NCI-H1694 (cell line): ENCODE measurements at regions not wholly inside any gene's neighbourhood (a gene's known extent, or its start where the extent isn't known, plus 50 kb on each side); places are given as distances from the start of the nearest gene placed in this dataset.
A peak's percentile ranks its signal among the peaks of the same experiment; 100 is the strongest.
"Not testable (repeated sequence)": the region's sequence is repeated elsewhere in the genome, so short reads cannot be mapped to it uniquely, and the experiment has no call there.

ENCODE experiments used
- DNase-seq: peaks from one replicate; lab custom pipeline; 2025; lab: John Stamatoyannopoulos, UW

DNA sequence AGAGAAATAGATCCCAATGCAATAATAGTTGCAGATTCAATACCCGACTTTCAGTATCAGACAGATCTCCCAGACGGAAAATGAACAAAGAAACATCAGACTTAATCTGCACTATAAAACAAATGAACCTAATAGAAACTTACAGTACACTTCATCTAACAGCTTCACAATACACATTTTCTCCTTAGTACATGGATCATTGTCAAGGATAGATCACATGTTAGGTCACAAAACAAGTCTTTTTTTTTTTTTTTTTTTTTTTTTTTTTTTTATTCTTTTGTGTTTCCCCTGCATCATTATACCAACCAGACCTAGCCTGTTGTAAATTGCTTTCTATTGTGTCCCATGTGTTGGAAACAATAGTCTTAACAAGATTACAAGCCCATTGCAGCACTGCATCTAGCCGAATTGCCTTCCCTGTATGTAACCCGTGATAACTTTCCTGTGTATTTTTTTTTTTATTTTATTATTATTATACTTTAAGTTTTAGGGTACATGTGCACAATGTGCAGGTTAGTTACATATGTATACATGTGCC is 134.0 kb upstream of the MAD2L1 start:
- not testable (repeated sequence) for DNase-seq

- no peak for DNase-seq
These were observed 131.8 kb upstream of the MAD2L1 start for GRCh38 chr4:120198411-120198810.

- DNase-seq = no peak
These were observed 111.0 kb upstream of the MAD2L1 start for GRCh38 chr4:120177603-120178002.

GRCh38 chr4:120175272-120175671 is 108.6 kb upstream of the MAD2L1 start:
- DNase-seq = no peak

GRCh38 chr4:120163895-120164294 is 97.2 kb upstream of the MAD2L1 start:
- no peak for DNase-seq

DNA sequence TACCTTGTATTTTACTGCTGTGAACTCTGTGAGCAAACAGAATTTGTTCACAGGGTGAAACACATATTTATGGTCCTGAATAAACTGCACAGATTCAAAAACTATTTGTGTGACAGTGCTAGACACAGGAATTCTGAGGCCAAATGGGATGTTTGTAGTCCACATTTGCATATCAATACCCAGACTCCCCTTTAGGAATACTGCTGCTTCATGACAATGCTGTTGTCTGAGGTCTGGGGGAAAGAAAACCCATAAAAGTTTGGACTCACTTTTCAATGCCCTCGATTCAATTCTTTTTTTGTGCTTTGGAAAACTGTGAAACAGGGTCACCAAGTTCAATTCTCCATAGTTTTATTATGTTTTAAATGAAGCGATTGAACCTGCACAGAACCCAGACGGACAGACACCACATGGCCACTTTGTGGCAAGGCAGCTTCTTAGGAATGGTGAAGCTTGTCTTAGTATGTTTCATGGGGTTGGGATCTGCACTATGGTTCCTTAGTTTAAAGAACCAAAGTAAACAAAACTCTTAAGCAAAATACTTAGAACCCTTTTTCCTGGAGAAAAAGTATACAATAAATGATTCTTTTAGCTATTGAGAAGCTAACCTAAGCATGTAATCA is 92.3 kb upstream of the MAD2L1 start:
- DNase-seq = no peak

DNA sequence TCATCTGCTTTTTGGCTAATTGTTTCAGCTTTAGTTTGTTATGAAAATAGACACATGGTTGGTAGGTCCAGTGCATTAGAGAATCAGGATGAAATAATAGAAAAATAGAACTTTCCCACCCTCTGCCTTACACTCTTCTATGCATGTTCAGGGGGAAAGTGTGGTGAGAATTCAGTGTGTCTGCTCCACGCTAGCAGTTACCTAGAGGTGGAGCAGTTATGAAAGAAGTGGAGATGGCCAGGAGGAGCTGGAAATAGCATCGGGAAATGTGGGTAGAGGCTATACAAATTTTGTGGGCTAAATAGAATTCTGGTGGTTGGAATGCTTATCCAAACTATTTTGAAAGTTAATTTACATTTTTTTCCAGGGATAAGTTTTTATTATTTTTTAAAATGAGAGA is 91.4 kb upstream of the MAD2L1 start:
- no peak for DNase-seq

DNA sequence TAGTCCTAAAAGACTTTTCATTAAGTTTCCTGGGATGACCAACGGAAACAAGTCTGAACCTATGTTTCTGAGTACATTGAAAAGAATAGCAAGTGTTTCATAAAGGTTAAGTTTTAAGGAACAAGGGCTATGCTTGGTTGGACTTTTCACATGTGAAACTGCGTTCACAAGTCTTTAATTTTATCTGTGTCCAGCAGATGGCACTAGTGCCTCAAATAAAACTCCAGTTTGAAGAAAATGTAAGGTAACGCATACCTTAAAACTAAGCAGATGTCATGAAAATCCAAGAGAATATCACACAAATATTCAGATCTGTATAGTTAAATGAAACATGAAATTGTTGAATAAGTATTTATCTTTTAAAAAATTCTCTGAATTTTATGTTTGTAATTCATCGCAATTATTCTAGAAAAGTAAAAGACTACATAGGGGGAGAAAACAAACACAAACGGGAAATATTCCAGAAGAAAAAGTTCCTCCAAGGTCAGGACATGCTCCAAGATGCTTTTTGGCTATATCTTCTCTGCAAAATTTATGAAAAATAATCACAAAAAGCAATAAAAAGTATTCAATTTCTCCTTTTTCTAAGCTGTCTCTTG is 89.6 kb upstream of the MAD2L1 start:
- DNase-seq = peak; percentile 8

DNA sequence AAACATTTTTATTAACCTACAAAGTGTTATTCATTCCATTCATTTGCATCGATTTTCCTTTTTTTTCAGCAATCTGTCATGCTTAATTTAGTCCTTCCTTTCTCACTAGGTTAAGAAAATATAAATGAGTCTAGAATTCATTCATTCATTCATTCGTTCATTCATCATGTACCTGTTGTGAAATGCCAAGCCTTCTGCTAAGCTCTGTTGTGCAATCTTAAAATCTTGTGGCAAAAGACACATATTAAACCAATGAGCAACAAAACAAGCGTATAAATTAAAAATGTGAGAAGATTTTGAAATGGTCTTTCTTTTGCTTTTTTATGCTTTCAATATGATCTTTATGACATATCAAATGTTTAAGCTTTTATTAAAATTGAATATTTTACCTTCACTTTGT is 88.6 kb upstream of the MAD2L1 start:
- DNase-seq = no peak

DNA sequence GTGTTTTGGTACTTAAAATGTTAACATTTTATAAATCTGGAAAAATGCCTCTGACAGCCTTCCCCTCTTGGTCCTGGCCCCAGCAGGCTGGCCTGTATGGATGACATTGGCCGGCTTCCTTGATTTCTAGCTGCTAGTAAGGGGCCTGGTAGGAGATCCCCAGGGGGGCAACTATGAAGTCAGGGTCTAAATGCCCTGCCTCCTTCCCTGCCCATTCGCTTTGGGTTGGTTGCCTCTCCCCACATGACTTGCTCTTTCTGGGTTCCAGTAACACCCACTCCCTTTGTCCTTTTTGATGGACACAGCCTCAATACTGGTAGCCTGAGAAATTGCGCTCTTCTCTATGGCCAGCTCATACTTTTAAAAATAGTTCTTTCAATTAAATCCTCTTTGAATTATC is 78.0 kb upstream of the MAD2L1 start:
- DNase-seq = no peak

- DNase-seq = no peak
These were observed 77.4 kb upstream of the MAD2L1 start for GRCh38 chr4:120144041-120144440.

DNA sequence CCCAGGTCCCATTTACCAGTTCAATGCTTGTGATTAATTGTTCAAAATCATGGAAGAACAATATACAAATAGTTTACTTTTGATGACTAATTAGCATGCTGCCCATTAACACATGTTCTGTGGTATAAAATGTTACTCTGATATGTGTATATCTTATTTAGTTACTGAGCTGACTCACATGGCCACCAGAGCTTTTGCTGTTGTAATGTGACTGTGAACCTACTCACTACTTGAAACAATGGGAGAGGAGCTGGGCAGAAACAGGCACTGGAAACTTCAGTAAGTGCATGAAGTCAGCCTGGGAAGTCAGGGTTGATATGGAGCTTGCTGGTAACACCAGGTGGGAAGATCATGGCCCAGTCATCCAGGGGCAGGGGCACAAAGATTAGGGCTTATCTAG is 72.7 kb upstream of the MAD2L1 start:
- DNase-seq = no peak

DNA sequence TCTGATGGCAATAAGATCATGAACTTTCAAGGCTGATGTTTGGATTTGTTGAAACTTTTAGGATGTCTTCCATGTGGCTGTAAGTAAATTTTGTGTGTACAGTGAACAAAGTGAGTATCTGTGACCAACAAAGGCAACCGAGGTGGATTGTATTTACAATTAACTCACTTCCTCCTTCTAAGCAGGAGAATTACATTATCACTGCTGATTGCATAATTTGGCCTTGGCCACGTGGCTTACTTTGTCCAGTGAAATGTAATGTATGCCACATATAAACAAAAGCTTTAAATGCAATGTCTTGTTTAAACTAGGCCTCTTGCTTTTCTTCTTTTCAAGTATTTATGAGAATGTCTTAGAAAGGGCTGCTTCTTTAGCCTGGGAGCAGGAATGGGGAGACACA is 66.3 kb upstream of the MAD2L1 start:
- DNase-seq = no peak

DNA sequence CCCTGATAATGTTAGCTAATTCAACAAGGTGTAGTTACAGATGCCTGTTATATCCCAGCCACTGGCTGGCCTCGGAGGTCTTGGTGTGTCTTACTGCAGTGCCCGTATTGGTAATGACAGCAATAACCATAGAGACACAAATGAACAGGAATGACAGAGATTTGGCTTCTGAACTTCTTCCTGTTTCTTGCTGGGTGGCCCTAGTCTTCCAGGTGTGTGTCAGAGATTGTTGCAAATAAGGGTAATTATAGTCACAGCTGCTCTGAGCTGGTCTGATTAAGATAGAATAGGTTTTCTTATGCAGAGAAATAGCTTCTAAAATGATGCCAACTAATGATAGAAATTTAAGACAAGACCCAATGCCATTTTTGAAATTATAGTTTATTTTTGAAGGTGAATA is 64.1 kb upstream of the MAD2L1 start:
- DNase-seq = no peak
